RWPE2 (cell line): ENCODE measurements at regions not wholly inside any gene's neighbourhood (a gene's known extent, or its start where the extent isn't known, plus 50 kb on each side); places are given as distances from the start of the nearest gene placed in this dataset.

Experiments used
- ATAC-seq: fragments of 200-7000 bp; cut with Tn5 transposase; 3 replicates; pipeline ENCODE4 v1.9.1; 2021; ENCODE audit warnings: low read depth
- DNase-seq: peaks from one replicate; pipeline ENCODE4 v3.0.0-alpha.2; 2020; ENCODE audit warnings: low spot score
- H3K27ac ChIP-seq: fragments of 450-650 bp; 2 replicates; pipeline ENCODE4 v1.5.1; 2017; ENCODE audit warnings: mild to moderate bottlenecking; ENCODE audit not compliant: poor library complexity, severe bottlenecking
- H3K27me3 ChIP-seq: fragments of 250-450 bp; sonication (Bioruptor Pico); 2 replicates; pipeline ENCODE4 v1.5.1; 2021; ENCODE audit warnings: mild to moderate bottlenecking, moderate library complexity; ENCODE audit not compliant: insufficient read depth, poor library complexity, severe bottlenecking
- H3K36me3 ChIP-seq: fragments of 250-450 bp; sonication (Bioruptor Pico); 2 replicates; pipeline ENCODE4 v1.5.1; 2020; ENCODE audit warnings: low read depth, mild to moderate bottlenecking, moderate library complexity
- H3K4me1 ChIP-seq: fragments of 250-450 bp; sonication (Bioruptor Pico); 2 replicates; pipeline ENCODE4 v1.5.1; 2021; ENCODE audit warnings: mild to moderate bottlenecking, moderate library complexity; ENCODE audit not compliant: insufficient read depth, poor library complexity, severe bottlenecking
- H3K4me3 ChIP-seq: fragments of 250-450 bp; sonication (Bioruptor Pico); 2 replicates; pipeline ENCODE4 v1.5.1; 2021; ENCODE audit warnings: mild to moderate bottlenecking, moderate library complexity; ENCODE audit not compliant: severe bottlenecking
- H3K9me3 ChIP-seq: fragments of 250-450 bp; sonication (Bioruptor Pico); 2 replicates; pipeline ENCODE4 v1.5.1; 2021; ENCODE audit warnings: mild to moderate bottlenecking, moderate library complexity; ENCODE audit not compliant: severe bottlenecking
- CTCF ChIP-seq: fragments of 450-650 bp; IDR thresholded peaks from one replicate; pipeline ENCODE4 v1.5.1; 2017; ENCODE audit warnings: mild to moderate bottlenecking, moderate library complexity; ENCODE audit not compliant: poor library complexity, severe bottlenecking

DNA sequence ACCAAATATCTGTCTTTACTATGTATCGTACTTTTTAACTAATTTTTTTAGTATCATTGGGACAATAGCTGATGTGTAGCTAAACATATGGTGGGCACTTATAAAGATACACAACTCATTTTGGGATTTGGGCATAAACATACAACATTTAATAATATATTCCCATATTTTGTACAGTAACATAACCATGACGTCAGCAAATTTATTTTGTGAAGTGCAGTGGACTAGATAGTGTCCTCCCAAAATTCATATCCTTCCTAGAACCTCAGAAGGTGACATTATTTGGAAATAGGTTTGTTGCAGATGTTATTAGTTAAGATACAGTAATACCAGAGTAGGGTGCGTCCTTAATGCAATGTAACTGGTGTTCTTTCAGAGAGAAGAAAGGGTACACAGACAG lies 356.7 kb downstream of the CDH7 start:
- no peak overlapping the region for H3K27ac ChIP-seq
- no peaks in the 10 kb centered on the region for H3K36me3 ChIP-seq

GRCh38 chr18:66105016-66105415 lies 354.2 kb downstream of the CDH7 start:
- Histone ChIP-seq H3K4me1 (no peaks in the 10 kb centered on the region), H3K27me3 (no peaks in the 10 kb centered on the region), H3K4me3 (no peak overlapping the region), H3K27ac (no peak overlapping the region), H3K9me3 (no peaks in the 10 kb centered on the region), H3K36me3 (no peaks in the 10 kb centered on the region)
- no peak for TF ChIP-seq CTCF
- DNase-seq = no peak
- no peak for ATAC-seq

More for the DNA sequence above, 356.7 kb downstream of the CDH7 start:
- DNase-seq = no peak
- no peak for TF ChIP-seq CTCF
- Histone ChIP-seq H3K4me3 (no peak overlapping the region), H3K4me1 (no peaks in the 10 kb centered on the region), H3K27me3 (no peaks in the 10 kb centered on the region), H3K9me3 (no peaks in the 10 kb centered on the region)
- no peak for ATAC-seq

- no peak for DNase-seq
- H3K4me1 ChIP-seq = no peaks in the 10 kb centered on the region
- no peaks in the 10 kb centered on the region for H3K36me3 ChIP-seq
- no peak overlapping the region for H3K27ac ChIP-seq
- H3K9me3 ChIP-seq = no peaks in the 10 kb centered on the region
- H3K4me3 ChIP-seq = no peak overlapping the region
- H3K27me3 ChIP-seq = no peaks in the 10 kb centered on the region
- no peak for ATAC-seq
- TF ChIP-seq CTCF = no peak
Measured at GRCh38 chr18:66103550-66103949, 352.7 kb downstream of the CDH7 start.

DNA sequence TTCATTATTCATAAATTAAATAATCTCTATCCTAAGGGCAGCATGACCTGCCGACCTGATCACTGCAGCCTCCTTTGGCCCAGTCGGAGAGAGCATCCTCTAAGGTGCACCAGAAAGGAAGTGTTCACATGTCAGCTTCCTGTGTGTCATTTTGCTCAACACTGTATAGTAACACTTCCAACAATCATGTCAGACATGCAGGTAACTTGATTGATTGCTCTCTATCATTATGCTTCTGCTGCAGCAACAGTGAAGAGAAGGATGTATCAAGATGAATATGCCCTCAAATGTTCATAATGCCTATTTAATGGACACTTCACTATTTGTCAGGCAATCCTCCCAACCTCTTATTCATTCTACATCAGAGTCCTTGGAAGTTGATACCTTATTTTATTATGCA lies 332.3 kb downstream of the CDH7 start:
- no peak for ATAC-seq

More for the DNA sequence above, 332.3 kb downstream of the CDH7 start:
- DNase-seq = no peak
- Histone ChIP-seq H3K27ac (no peak overlapping the region), H3K27me3 (no peaks in the 10 kb centered on the region), H3K9me3 (no peaks in the 10 kb centered on the region), H3K4me3 (no peak overlapping the region), H3K36me3 (no peaks in the 10 kb centered on the region), H3K4me1 (no peaks in the 10 kb centered on the region)
- no peak for TF ChIP-seq CTCF
